HEK293T (cell line): ENCODE measurements at regions not wholly inside any gene's neighbourhood (a gene's known extent, or its start where the extent isn't known, plus 50 kb on each side); places are given as distances from the start of the nearest gene placed in this dataset.
A peak's percentile ranks its signal among the peaks of the same experiment; 100 is the strongest.

Experiments used
- CTCF ChIA-PET: fragments of 350-600 bp; formaldehyde crosslinking; extraction: SDS; loops from one replicate; lab custom pipeline; 2021; ENCODE audit warnings: antibody characterized with exemption, inconsistent platforms; lab: Yijun Ruan, JAX
- POLR2A ChIA-PET: fragments of 350-600 bp; formaldehyde crosslinking; extraction: SDS; loops from one replicate; lab custom pipeline; 2020; ENCODE audit warnings: antibody characterized with exemption, inconsistent platforms; lab: Yijun Ruan, JAX
- DNase-seq: peaks from one replicate; pipeline ENCODE4 v3.0.0; 2012; ENCODE audit warnings: mixed read lengths; ENCODE audit errors: extremely low spot score
- ARNT ChIP-seq: fragments of 450-650 bp; IDR thresholded peaks from 2 replicates; pipeline ENCODE4 v1.6.1; 2017; ENCODE audit warnings: mild to moderate bottlenecking
- BHLHE40 ChIP-seq: fragments of 450-650 bp; IDR thresholded peaks from 2 replicates; pipeline ENCODE4 v1.6.1; 2016; ENCODE audit warnings: mild to moderate bottlenecking, moderate library complexity, borderline replicate concordance
- CTBP1 ChIP-seq: fragments of 450-650 bp; IDR thresholded peaks from 2 replicates; pipeline ENCODE4 v1.6.1; 2016; ENCODE audit warnings: borderline replicate concordance
- ELF4 ChIP-seq: fragments of 450-650 bp; IDR thresholded peaks from 2 replicates; pipeline ENCODE4 v1.6.1; 2017; ENCODE audit warnings: antibody characterized with exemption
- FOXA1 ChIP-seq: fragments of 450-650 bp; IDR thresholded peaks from 2 replicates; pipeline ENCODE4 v1.6.1; 2016; ENCODE audit warnings: mild to moderate bottlenecking
- FOXK2 ChIP-seq: fragments of 450-650 bp; IDR thresholded peaks from 2 replicates; pipeline ENCODE4 v1.6.1; 2016; ENCODE audit warnings: mild to moderate bottlenecking
- FOXM1 ChIP-seq: fragments of 450-650 bp; IDR thresholded peaks from 2 replicates; pipeline ENCODE4 v1.6.1; 2017; ENCODE audit warnings: mild to moderate bottlenecking, borderline replicate concordance
- HDGF ChIP-seq: fragments of 450-650 bp; IDR thresholded peaks from 2 replicates; pipeline ENCODE4 v1.6.1; 2017; ENCODE audit warnings: antibody characterized with exemption, borderline replicate concordance
- L3MBTL2 ChIP-seq: fragments of 450-650 bp; conservative IDR thresholded peaks from 2 replicates; pipeline ENCODE4 v1.6.1; 2016; ENCODE audit warnings: mild to moderate bottlenecking
- LEF1 ChIP-seq: fragments of 450-650 bp; IDR thresholded peaks from 2 replicates; pipeline ENCODE4 v1.6.1; 2017; ENCODE audit warnings: mild to moderate bottlenecking, borderline replicate concordance
- NFRKB ChIP-seq: fragments of 450-650 bp; IDR thresholded peaks from 2 replicates; pipeline ENCODE4 v1.6.1; 2016; ENCODE audit warnings: mild to moderate bottlenecking, moderate library complexity
- PKNOX1 ChIP-seq: fragments of 450-650 bp; IDR thresholded peaks from 2 replicates; pipeline ENCODE4 v1.6.1; 2016
- SP1 ChIP-seq: fragments of 450-650 bp; IDR thresholded peaks from 2 replicates; pipeline ENCODE4 v1.6.1; 2017
- SUZ12 ChIP-seq: fragments of 450-650 bp; IDR thresholded peaks from 2 replicates; pipeline ENCODE4 v1.6.1; 2016; ENCODE audit warnings: mild to moderate bottlenecking
- TARDBP ChIP-seq: fragments of 450-650 bp; IDR thresholded peaks from 2 replicates; pipeline ENCODE4 v1.6.1; 2016
- ZNF384 ChIP-seq: fragments of 450-650 bp; IDR thresholded peaks from 2 replicates; pipeline ENCODE4 v1.6.1; 2016

GRCh38 chr18:34957119-34957863 lies 83.9 kb upstream of the MAPRE2 start:
- TF ChIP-seq LEF1 (no peak), ARNT (no peak), BHLHE40 (no peak), L3MBTL2 (no peak), SUZ12 (no peak), PKNOX1 (no peak), SP1 (no peak), FOXA1 (no peak), FOXK2 (no peak), TARDBP (no peak), NFRKB (no peak), ZNF384 (no peak), ELF4 (no peak), HDGF (no peak), CTBP1 (no peak), FOXM1 (no peak)
- ChIA-PET POLR2A (no interaction called here), CTCF (interaction anchor here (0.6 to 1.5 kb wide), 2 partner anchors 14 to 91 kb away, joined by 3 to 8 read pairs; no protein-coding TSS in a partner anchor)
- DNase-seq = no peak

GRCh38 chr18:34957864-34958259 lies 83.4 kb upstream of the MAPRE2 start:
- ChIA-PET POLR2A (no interaction called here), CTCF (interaction anchor here (1.5 kb wide), 1 partner anchor 13 kb away, joined by 8 read pairs; no protein-coding TSS in a partner anchor)
- TF ChIP-seq FOXM1 (no peak), ELF4 (no peak), CTBP1 (no peak), L3MBTL2 (no peak), ARNT (no peak), PKNOX1 (no peak), SUZ12 (no peak), TARDBP (no peak), BHLHE40 (no peak), FOXK2 (no peak), NFRKB (no peak), HDGF (no peak), FOXA1 (no peak), SP1 (no peak), LEF1 (no peak)
- DNase-seq = no peak

GRCh38 chr18:34959211-34959829 lies 81.9 kb upstream of the MAPRE2 start:
- ChIA-PET CTCF (interaction anchor here (0.6 to 0.8 kb wide), 2 partner anchors 10 to 176 kb away, joined by 3 read pairs; no protein-coding TSS in a partner anchor), POLR2A (no interaction called here)
- TF ChIP-seq L3MBTL2 = no peak
- TF ChIP-seq PKNOX1 = no peak
- no peak for TF ChIP-seq SUZ12
- no peak for TF ChIP-seq FOXA1
- DNase-seq = no peak

- CTCF ChIA-PET = interaction anchor here (0.6 to 0.7 kb wide), 2 partner anchors 73 to 175 kb away, joined by 3 read pairs; no protein-coding TSS in a partner anchor
- DNase-seq = no peak
- POLR2A ChIA-PET = no interaction called here
- 0 out of 2 replicates have a peak, but pooled peaks have one; percentile 6 for TF ChIP-seq PKNOX1
- no peak for TF ChIP-seq BHLHE40
Measured at GRCh38 chr18:34959989-34960388, 81.2 kb upstream of the MAPRE2 start.

- ChIA-PET POLR2A (no interaction called here), CTCF (no interaction called here)
- TF ChIP-seq ELF4 = no peak
- no peak for DNase-seq
Measured at GRCh38 chr18:34965108-34965507, 76.1 kb upstream of the MAPRE2 start.

GRCh38 chr18:34965566-34965965 lies 75.6 kb upstream of the MAPRE2 start:
- TF ChIP-seq FOXK2 = no peak
- TF ChIP-seq LEF1 = no peak
- no peak for TF ChIP-seq FOXA1
- TF ChIP-seq SUZ12 = no peak
- no peak for TF ChIP-seq PKNOX1
- no peak for TF ChIP-seq ZNF384
- TF ChIP-seq L3MBTL2 = no peak
- no peak for TF ChIP-seq BHLHE40
- TF ChIP-seq NFRKB = no peak
- TF ChIP-seq CTBP1 = no peak
- DNase-seq = no peak
- CTCF ChIA-PET = no interaction called here
- POLR2A ChIA-PET = no interaction called here
